HepG2 (cell line): ENCODE measurements at regions not wholly inside any gene's neighbourhood (a gene's known extent, or its start where the extent isn't known, plus 50 kb on each side); places are given as distances from the start of the nearest gene placed in this dataset.

ENCODE experiments used
- EZH2 ChIP-seq: conservative IDR thresholded peaks from 2 replicates; pipeline ENCODE4 v1.6.1; 2012; ENCODE audit warnings: mild to moderate bottlenecking, low read depth, low read length, moderate library complexity
- XRCC5 ChIP-seq: fragments of 200-400 bp; formaldehyde crosslinking; optimal IDR thresholded peaks from 2 replicates; pipeline ENCODE3; 2017; ENCODE audit warnings: mild to moderate bottlenecking, low read length

- TF ChIP-seq XRCC5: no peak
- no peak for TF ChIP-seq EZH2
Measured at GRCh38 chr18:40380686-40381439, 1574.2 kb upstream of the PIK3C3 start.
